GM06990 (cell line): ENCODE measurements at regions not wholly inside any gene's neighbourhood (a gene's known extent, or its start where the extent isn't known, plus 50 kb on each side); places are given as distances from the start of the nearest gene placed in this dataset.

Experiments used
- DNase-seq: peaks from one replicate; pipeline ENCODE4 v3.0.0-alpha.2; 2011; ENCODE audit not compliant: insufficient read length; ENCODE audit errors: extremely low read depth
- H3K27me3 ChIP-seq: replicated peaks from 2 replicates; pipeline ENCODE4 v1.6.0; 2011; ENCODE audit warnings: low read length; ENCODE audit not compliant: control insufficient read depth, insufficient read depth
- H3K36me3 ChIP-seq: 2 replicates; pipeline ENCODE4 v1.5.1; 2011; ENCODE audit warnings: low read length; ENCODE audit not compliant: control insufficient read depth, insufficient read depth
- H3K4me3 ChIP-seq: replicated peaks from 2 replicates; pipeline ENCODE4 v1.5.1; 2011; ENCODE audit warnings: low read depth, mild to moderate bottlenecking, control low read depth, low read length
- CTCF ChIP-seq: IDR thresholded peaks from 2 replicates; pipeline ENCODE4 v1.5.1; 2011; ENCODE audit warnings: low read length, control low read depth, mild to moderate bottlenecking, inconsistent platforms; ENCODE audit not compliant: insufficient read depth, poor library complexity, severe bottlenecking

GRCh38 chr6:135791441-135791840 is 60.1 kb upstream of the PDE7B start:
- H3K4me3 ChIP-seq: no peak overlapping the region
- no peak for DNase-seq
- H3K27me3 ChIP-seq: no peaks in the 10 kb centered on the region
- no peak for TF ChIP-seq CTCF
- no peaks in the 10 kb centered on the region for H3K36me3 ChIP-seq

- Histone ChIP-seq H3K27me3 (no peaks in the 10 kb centered on the region), H3K36me3 (no peaks in the 10 kb centered on the region), H3K4me3 (no peak overlapping the region)
- TF ChIP-seq CTCF: no peak
- no peak for DNase-seq
These were observed 54.7 kb upstream of the PDE7B start for GRCh38 chr6:135796643-135797305.

- Histone ChIP-seq H3K27me3 (no peaks in the 10 kb centered on the region), H3K36me3 (no peaks in the 10 kb centered on the region), H3K4me3 (no peak overlapping the region)
- no peak for DNase-seq
- no peak for TF ChIP-seq CTCF
These were observed 54.1 kb upstream of the PDE7B start for GRCh38 chr6:135797361-135797760.

- TF ChIP-seq CTCF: no peak
- DNase-seq: no peak
- Histone ChIP-seq H3K4me3 (no peak overlapping the region), H3K36me3 (no peaks in the 10 kb centered on the region), H3K27me3 (no peaks in the 10 kb centered on the region)
These were observed 52.6 kb upstream of the PDE7B start for GRCh38 chr6:135798751-135799515.
